GM18858 (cell line): ENCODE measurements at regions not wholly inside any gene's neighbourhood (a gene's known extent, or its start where the extent isn't known, plus 50 kb on each side); places are given as distances from the start of the nearest gene placed in this dataset.

Source experiments
- ATAC-seq: cut with Tn5 transposase; IDR thresholded peaks from one replicate; pipeline ENCODE4 v1.9.1; 2021; ENCODE audit not compliant: unreplicated experiment

DNA sequence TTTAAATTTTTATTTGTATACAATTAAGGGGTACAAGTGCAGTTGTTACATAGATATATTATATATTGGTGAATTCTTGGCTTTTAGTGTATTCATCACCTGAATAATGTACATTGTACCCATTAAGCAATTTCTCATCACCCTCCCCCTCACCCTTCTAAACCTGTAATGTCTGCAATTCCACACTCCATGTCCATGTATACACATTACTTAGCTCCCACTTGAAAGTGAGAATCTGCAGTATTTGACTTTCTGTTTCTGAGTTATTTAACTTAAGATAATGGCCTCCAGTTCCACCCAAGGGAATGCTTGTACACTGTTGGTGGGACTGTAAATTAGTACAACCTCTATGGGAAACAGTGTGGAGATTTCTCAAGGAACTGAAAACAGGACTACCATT, 383.2 kb upstream of the KCNMB2 start:
- ATAC-seq: no peak

DNA sequence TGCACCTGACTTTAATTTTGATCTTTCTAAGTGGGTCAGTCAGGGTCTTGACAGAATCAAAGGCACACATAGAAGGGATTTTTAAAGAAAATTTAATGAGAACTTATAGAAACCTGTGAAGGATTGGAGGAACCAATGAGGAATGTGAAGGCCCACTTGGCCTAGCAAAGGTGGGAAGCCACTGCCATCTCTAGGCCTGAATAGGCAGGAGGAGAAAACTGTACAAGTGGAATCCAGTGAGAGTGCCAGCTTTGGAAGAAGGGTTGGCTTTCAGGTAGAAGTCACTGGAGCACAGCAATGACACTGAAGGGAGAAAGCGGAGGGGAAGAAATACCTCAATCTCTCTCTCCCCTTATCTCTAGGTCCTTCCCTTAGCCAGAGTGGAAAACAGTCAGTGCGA, 380.7 kb upstream of the KCNMB2 start:
- no peak for ATAC-seq

DNA sequence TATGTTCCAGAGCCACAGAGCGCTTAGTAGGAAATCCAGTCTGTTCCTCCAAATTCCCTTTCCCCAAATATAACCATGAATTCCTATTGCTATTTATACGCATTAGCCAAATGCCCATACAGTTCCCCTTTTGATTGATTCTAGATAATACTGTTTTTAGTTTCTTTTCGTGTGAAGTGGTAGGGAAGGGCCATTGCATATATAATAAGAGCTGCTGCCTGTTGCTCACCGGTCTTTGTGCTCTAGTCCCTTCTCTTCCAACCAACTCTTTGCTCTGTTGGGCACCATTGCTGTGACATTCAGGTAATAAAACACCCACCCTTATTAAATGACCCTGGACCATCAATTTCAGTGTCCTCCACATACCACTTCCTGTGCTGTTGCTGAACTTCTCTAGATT, 379.9 kb upstream of the KCNMB2 start:
- no peak for ATAC-seq

DNA sequence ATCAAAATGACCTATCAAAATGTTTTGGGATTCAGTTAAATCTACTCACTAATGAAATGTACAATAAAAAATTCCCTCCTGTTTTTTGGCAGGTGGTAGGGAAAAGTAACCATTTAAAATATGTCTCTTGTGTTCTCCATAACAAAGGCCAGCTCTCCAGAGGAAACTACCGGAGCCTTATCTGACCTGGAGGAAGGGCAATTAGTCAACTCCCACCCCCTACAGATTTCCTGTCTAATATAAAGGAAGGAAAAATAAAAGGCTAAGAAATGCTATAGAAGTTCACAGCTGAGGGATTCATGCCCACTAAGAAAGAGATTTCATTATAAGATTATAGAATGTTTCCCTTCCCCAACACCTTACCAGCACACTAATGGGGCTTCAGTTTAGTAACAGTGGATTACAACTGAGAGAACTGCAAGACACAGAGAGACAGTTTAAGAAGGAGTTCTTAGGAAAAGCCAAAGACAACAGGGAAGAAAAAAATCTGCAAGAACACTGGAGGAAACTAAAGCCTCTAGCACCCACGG, 376.5 kb upstream of the KCNMB2 start:
- ATAC-seq: no peak

DNA sequence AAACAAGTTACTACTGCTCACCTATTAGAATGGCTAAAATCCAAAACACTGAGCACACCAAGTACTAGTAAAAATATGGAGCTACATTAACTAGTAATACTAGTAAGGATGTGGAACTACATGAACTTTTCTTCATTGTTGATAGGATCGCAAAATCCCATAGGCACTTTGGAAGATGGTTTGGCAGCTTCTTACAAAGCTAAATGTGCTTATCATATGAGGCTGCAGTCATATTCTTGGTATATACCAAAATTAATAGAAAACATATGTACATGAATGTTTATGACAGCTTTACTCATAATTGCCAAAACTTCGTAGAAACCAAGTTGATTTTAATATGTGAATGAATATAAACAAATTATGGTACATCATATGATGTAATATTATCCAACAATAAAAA, 366.8 kb upstream of the KCNMB2 start:
- no peak for ATAC-seq

DNA sequence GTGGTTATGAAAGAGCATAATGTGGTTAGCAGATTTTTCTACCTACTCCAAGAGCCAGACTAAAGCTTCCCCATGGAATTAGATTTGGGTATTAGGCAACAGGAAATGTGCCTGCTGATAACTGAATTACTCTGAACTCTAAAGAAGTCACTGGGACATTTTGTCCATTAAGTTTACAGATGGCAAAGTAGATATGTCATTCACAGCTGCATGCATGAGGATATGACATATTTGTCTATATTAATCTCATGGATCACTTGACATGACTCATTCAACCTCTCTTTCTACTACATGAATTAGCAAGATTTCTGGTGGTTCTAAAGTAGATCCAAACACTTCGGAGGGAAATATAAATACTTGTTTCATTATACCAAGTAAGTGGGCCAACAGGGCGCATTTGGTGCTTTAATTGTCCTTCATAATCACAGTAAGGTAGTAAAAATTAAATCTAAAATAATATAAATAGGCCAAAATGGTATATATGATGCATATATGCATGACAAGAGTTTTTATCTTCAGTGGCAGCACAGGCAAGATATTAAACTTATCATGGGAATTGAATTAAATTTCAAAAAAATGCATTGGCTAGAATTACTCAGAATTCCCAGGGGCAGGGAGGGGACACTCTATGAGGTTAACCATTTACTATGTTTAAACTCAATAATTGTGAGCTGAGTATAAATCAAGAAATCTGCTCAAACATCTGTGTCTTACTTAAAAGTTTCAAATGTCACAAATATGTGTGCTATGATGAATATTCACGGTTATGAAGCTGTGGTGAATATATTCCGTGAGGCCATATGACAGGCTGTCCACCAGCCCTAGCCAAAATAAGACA, 365.3 kb upstream of the KCNMB2 start:
- ATAC-seq: no peak

DNA sequence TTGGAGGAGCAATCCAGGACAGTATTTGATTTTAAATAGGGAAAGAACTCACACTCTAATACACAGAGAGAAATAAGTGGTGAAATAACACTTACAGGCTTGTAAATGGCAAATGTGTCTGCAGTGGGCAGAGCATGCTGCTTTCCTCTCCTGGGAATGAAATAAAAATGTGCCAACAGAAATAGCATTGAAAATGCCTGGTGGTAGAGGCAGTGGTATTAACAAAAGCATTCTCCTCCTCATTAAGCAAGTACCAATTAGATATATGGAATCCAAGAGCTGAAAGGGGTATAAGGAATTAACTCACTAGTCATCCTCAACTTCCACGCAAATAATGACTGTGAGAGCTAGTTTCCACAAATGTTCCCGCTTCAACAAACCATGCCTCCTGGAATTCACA, 364.1 kb upstream of the KCNMB2 start:
- no peak for ATAC-seq

DNA sequence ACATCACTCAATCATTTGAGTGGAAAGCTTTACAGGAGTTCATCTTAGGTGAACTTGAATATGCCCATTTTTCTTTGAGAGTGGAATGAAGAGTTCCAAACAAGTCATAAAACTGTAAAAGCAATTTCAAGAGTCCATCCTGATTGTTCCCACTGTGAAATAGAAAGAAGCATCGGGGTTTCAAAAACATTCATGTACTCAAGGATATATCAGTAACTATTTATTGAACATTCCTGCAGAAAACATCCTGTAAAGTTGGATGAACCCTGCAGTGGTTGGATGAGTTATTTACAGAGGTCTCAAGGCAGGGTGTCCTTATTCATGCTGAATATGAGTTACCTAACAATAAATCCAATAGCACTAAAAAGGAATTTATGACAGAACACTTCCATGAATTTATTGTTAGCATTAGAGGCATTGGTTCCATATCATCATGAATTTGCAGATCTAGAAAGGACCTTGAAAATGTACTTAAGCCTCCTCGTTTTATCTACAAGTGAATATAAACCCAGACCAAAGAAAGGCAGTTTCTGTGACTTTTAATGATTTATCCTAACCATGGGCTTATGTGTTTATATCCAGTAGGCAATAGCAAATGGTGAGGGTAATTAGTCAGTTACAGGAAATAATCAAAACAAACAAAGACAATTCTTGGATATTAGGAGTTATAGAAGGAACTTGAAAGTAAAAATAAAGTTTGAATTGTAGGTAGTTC, 361.9 kb upstream of the KCNMB2 start:
- ATAC-seq: no peak

DNA sequence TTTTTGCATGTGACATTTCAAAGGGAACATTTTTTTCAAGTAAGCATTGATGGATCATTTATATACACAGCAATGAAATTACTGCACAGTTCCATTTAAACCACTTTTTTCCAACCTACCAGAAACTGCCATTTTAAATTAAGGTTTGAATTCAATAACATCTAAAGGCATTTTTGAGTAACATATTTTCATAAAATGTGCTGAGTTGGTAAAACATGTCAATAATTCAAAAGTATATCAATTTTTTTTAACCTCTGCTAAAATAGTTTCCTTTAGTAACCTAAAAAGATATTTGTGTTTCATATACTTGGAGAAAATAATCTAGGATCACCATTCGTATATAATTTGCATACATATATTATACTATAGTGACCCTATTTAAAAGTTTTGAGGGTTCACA, 355.1 kb upstream of the KCNMB2 start:
- ATAC-seq: no peak

DNA sequence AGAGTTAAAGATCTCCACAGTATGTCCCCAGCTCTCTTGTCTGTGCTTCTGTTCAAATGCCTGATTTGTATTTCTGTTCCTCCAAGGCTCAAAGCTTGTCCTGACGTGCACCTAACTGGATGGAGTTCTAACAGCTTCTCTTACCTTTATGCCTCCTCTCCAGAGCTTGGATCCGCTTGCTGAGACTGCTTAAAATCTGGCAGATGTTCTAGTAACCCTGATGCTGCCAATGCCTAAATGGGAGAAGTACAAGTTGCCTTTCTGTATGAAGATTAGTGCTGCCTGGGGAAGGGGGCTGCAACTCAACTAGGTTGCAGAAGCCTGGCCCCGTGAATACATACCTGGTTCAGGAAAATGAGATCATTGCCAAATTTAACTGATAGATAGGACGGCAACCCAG, 354.5 kb upstream of the KCNMB2 start:
- no peak for ATAC-seq

DNA sequence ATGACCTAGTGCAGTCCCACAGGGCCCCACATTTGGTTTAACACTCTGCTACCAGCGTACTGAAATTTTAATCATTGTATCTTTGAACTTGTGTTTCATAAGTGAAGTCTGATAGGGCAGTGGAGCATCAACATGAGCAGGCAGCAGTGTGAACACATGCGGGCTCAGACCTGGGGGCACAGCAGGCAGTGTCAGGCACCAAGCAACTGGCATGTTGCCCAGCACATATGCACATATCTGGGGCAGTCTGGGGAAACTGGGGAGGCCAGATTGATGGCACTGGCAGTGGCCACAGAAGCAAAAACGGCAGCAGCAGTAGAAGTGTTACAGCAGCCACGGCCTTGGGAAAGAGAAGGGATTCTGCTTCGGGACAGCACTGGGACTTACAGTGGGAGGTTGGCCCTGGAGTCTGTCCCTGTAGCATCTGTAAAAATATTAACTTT, 353.9 kb upstream of the KCNMB2 start:
- ATAC-seq: no peak

DNA sequence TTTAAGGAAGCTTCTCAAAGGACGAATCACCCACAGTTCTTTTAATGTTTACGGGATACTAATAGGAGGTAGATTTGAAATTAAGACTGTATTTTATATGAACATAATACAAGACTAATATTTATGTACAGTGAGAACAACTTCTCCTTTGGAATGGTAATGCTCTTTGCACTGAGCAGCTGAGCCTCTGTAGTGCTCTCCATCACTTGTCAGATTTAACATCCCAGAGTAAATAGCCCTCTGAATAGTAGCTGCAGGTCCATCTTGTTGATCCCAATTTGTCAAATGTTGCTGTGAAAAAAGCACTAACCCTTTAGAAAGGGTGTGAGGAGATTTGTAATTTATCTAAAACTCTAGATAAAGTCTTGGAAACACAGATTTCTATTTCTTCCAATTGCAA, 351.4 kb upstream of the KCNMB2 start:
- ATAC-seq: no peak

DNA sequence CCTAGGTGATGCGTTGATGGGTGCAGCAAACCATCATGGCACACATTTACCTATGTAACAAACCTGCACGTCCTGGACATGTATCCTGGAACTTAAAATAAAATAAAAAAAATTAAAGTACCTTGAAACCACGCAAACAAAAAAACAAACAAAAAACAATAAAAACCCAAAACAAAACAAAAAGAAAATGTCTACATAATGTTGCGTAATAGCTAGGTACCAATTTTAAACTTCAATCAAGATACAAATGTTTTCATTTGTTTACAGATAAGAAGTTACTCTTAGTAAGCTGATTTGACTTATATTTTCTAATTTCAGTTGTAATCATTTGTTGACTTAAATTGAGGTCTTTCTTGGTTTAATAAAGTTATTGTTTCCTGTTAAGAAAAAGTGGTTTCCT, 349.6 kb upstream of the KCNMB2 start:
- ATAC-seq: no peak

DNA sequence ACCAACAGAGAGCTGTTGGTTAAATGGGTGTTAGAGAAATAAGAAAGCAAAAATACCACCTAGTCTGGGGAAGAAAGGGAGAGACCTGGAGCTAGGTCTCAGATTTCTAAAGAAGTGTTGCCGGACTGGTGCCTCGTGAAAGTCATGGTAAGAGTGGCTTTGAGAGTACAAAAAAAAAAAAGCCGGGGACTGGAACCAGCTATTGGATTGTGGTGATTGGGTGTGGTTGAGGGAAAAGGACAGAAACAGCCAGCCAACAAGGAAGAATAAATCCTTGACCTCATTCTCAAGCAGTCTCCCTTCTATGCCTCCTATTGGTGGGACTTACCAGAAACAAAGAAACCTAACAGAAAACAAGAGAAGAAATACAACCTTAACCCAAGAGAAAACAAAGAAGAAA, 346.4 kb upstream of the KCNMB2 start:
- no peak for ATAC-seq

DNA sequence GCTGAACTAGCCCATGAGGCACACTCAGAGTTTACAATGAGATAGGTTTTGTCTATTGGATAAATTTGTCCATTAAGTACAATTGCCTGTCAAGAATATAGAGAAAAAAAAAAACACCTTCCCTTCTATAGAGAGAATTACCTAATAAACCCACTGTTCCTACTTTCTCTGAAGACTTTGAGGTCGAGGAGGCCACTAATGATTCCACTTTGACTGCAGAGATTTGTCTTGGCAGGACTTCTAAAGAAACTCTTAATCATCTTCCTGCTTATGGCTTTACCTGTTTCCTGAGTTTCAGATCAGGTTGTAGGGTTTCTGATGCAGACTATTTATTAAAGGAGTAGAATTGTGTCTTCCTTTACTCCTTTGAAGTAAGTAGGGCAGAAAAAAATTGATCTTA, 342.4 kb upstream of the KCNMB2 start:
- ATAC-seq: no peak

DNA sequence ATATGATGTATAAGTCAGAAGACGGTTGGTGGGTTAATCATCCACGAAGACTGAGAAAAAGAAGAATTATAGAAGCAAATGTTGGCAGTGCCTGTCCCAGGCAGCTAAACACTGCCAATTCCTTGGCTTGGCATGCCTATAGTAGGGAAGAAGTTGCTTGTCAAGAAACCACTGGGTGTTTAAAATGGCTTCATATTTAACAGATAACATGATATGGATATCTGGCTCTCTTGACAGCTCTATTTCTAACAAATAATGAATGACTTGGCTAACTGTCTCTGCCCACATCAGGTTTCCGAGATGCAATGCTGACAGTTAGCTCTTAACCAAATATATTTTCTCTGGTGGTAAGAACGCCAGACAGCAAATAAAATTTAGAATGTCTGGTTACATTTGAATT, 341.7 kb upstream of the KCNMB2 start:
- no peak for ATAC-seq

DNA sequence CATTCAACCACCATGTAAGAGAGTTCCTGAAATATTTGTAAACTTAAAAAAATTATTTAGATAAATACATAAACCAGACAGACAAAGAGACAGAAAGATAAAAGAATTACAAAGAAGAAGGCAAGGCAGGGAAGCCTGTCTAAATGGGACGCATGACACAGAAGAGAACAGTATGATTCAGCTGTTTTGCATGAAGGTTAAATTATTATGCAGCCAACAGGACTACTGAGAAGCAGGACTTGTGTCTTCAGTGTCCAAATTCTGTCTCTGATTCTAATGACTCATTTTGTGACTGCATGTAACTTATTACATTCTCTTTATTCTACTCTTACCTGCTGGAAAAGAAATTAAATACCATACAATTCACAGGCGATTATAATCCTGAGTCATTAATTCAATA, 340.4 kb upstream of the KCNMB2 start:
- peak; percentile 80 for ATAC-seq

DNA sequence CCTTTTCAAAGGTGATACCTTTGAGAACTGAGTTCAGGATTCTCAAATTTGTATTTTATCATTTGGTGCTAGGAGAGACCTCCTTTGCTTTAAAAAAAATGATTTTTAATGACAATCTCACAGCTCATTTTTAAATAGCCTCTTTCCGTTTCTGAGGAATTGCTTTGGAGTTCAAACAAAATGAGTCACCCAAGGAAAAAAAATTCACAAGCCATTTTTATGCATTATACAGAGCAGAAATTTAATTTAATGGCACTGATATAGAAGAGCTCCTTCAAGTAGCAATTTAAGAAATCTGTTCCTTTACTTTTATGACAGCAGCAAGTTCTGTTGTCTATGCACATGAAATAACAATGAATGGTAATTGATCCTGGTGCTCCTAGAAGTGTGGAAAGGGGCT, 337.9 kb upstream of the KCNMB2 start:
- ATAC-seq: no peak

DNA sequence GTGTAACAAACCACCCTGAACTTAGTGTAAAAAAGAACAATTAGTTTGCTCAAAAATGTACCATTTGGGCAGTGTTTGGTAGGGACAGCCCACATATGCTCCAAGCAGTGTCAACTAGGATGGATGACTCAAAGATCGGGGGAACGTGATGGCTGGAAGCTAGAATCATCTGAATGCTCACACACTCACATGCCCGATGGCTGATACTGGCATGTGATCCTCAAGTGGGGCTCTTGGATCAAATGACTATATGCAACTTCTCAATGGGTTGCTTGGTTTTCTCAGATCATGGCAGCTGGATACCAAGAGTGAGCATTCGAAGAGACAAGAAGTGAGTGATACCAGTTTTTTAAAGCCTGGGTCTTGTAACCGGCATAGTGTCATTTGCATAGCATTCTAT, 335.9 kb upstream of the KCNMB2 start:
- ATAC-seq: no peak

DNA sequence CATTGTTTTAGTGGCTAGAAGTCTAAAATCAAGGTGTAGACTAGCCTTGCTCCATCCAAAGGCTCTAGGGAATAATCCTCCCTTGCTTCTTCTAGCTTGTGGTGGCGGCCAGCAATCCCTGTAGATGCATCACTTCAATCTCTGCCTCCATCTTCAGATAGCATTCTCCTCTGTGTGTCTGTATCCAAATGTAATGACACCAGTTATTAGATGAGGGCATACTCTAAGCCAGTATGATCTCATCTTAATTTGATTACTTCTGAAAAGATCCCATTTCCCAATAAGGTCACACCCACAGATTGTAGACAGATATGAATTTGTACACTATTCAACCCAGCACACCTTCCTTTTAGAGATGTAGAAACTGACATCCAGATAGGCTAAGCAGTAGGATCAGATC, 334.5 kb upstream of the KCNMB2 start:
- ATAC-seq: no peak

DNA sequence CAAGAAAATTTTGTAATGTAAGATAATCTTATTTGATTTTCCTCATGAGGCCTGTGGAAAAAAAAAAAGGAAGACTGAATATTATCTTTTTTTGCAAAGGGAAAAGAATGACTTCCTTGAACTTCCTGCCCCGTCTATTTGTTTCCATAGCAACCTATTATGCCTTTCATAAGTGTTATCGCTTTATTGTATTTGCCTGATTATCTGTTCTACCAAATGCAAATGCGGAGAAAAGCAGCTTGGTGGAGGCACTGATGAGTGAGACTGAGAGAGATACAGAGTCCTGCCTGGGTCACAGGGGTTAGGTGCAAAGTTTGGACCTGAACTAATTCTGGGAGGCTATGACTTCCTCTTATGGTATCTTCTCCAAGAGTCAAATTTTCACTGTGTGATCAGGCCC, 334.0 kb upstream of the KCNMB2 start:
- ATAC-seq: no peak

DNA sequence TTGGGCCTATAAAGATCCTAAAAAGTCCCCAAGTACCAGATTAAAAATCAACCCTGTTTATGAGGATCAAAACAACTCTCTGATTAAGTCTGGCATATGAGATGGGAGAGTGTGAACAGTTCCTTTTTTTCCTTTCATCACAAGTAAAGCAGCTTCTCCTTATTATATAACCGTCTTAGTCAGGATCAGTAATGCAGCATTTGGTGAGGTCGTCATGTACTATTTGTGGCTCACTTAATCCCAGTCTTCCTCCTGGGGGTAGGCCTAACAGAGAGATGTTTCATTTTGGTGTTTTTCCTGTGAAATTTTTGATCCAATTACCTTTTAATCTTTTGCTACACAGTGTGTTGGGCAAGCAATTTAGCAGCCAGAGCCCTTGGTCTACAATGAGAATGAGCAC, 333.1 kb upstream of the KCNMB2 start:
- no peak for ATAC-seq
